HCT116 (cell line): ENCODE measurements at regions not wholly inside any gene's neighbourhood (a gene's known extent, or its start where the extent isn't known, plus 50 kb on each side); places are given as distances from the start of the nearest gene placed in this dataset.

Experiments used
- ATAC-seq: fragments of 200-7000 bp; cut with Tn5 transposase; 2 replicates; pipeline ENCODE4 v1.9.1; 2020; ENCODE audit warnings: mild to moderate bottlenecking, moderate library complexity
- BruUV-seq: library from RNA; stranded (reverse); fragments of 400-500 nt; replicated peaks from 2 replicates; lab custom pipeline; 2021; lab: Mats Ljungman, UMichigan
- CTCF ChIA-PET: fragments of 300-600 bp; sonication (Branson Sonifier 250); formaldehyde crosslinking; loops from one replicate; lab custom pipeline; 2021; ENCODE audit warnings: antibody characterized with exemption; lab: Charles Lee
- POLR2A ChIA-PET: fragments of 300-600, 350-600 bp; sonication (Branson Sonifier 250); formaldehyde crosslinking; loops from one replicate; lab custom pipeline; 2021; ENCODE audit warnings: antibody characterized with exemption; lab: Charles Lee
- RAD21 ChIA-PET, 2 experiments: fragments of 300-600 bp; sonication (Branson Sonifier 250); formaldehyde crosslinking; loops; one replicate each; lab custom pipeline; 2023; ENCODE audit warnings: low total read pairs in 2 of 2; ENCODE audit not compliant: uncharacterized antibody in 2 of 2, unreplicated experiment in 2 of 2, low non-redundant PET in 1 of 2; lab: Charles Lee
- DNase-seq: peaks from one replicate; pipeline ENCODE4 v3.0.0-alpha.2; 2010; ENCODE audit warnings: low read depth, low spot score
- H2AFZ ChIP-seq: fragments of 200-600 bp; shearing (Covaris generic), sonication (generic); 2 replicates; pipeline ENCODE4 v1.6.1; 2017; ENCODE audit warnings: low read depth, mixed run types, mixed read lengths, antibody characterized with exemption, low read length; ENCODE audit not compliant: poor library complexity, severe bottlenecking
- H3K27ac ChIP-seq: 2 replicates; pipeline ENCODE4 v1.5.1; 2012; ENCODE audit warnings: low read depth, low read length
- H3K27me3 ChIP-seq: fragments of 200-600 bp; sonication (generic); 2 replicates; pipeline ENCODE4 v1.6.1; 2016; ENCODE audit warnings: mixed run types, low read length, mixed read lengths; ENCODE audit not compliant: insufficient read depth
- H3K36me3 ChIP-seq, 2 experiments: fragments of 200-500 bp in 1 of 2; fragments of 200-600 bp in 1 of 2; sonication (Bioruptor generic) in 1 of 2; sonication (generic) in 1 of 2; 2 replicates each; pipeline versions ENCODE4 v1.5.1 to v1.6.1; 2014 to 2016; ENCODE audit warnings: low read length in 2 of 2, inconsistent platforms in 1 of 2, mixed read lengths in 1 of 2, mixed run types in 1 of 2; ENCODE audit not compliant: insufficient read depth in 2 of 2, control insufficient read depth in 1 of 2
- H3K4me1 ChIP-seq, 2 experiments: fragments of 200-600 bp in 1 of 2; sonication (generic) in 1 of 2; 2 replicates each; pipeline versions ENCODE4 v1.5.1 to v1.6.1; 2012 to 2017; ENCODE audit warnings: low read length in 2 of 2, inconsistent platforms in 1 of 2, mild to moderate bottlenecking in 1 of 2, mixed read lengths in 1 of 2, mixed run types in 1 of 2, moderate library complexity in 1 of 2; ENCODE audit not compliant: insufficient read depth in 2 of 2, control insufficient read depth in 1 of 2
- H3K4me2 ChIP-seq: fragments of 200-600 bp; sonication (generic); 2 replicates; pipeline ENCODE4 v1.6.1; 2017; ENCODE audit warnings: mixed run types, low read length, mixed read lengths
- H3K4me3 ChIP-seq, 2 experiments: fragments of 200-600 bp in 1 of 2; sonication (generic) in 1 of 2; replicated peaks in 1 of 2; 2 replicates each; pipeline ENCODE4 v1.5.1; 2011 to 2016; ENCODE audit warnings: low read length in 2 of 2, control low read depth in 1 of 2, low read depth in 1 of 2, mild to moderate bottlenecking in 1 of 2, mixed read lengths in 1 of 2, mixed run types in 1 of 2
- H3K79me2 ChIP-seq: fragments of 200-600 bp; sonication (generic); 2 replicates; pipeline ENCODE4 v1.6.1; 2017; ENCODE audit warnings: mild to moderate bottlenecking, mixed run types, low read length, moderate library complexity, mixed read lengths; ENCODE audit not compliant: insufficient read depth
- H3K9ac ChIP-seq: fragments of 200-600 bp; sonication (generic); 2 replicates; pipeline ENCODE4 v1.6.1; 2016; ENCODE audit warnings: low read length, mixed read lengths
- H3K9me2 ChIP-seq: fragments of 200-600 bp; sonication (generic), shearing (Covaris generic); 2 replicates; pipeline ENCODE4 v1.6.1; 2017; ENCODE audit warnings: mixed run types, mild to moderate bottlenecking, moderate library complexity; ENCODE audit not compliant: insufficient read depth
- H3K9me3 ChIP-seq, 2 experiments: fragments of 200-500 bp in 1 of 2; fragments of 200-600 bp in 1 of 2; sonication (Bioruptor generic) in 1 of 2; sonication (generic) in 1 of 2; 2 replicates each; pipeline ENCODE4 v1.6.1; 2014 to 2017; ENCODE audit warnings: low read length in 2 of 2, mixed read lengths in 2 of 2, inconsistent platforms in 1 of 2, low read depth in 1 of 2, mild to moderate bottlenecking in 1 of 2, mixed run types in 1 of 2, moderate library complexity in 1 of 2; ENCODE audit not compliant: control insufficient read depth in 1 of 2, insufficient read depth in 1 of 2
- H4K20me1 ChIP-seq: fragments of 200-600 bp; sonication (generic), shearing (Covaris generic); 2 replicates; pipeline ENCODE4 v1.6.1; 2017; ENCODE audit warnings: mixed run types, mild to moderate bottlenecking, moderate library complexity; ENCODE audit not compliant: insufficient read depth
- EZH2phosphoT487 ChIP-seq: fragments of 200-600 bp; IDR thresholded peaks from 2 replicates; pipeline ENCODE4 v1.6.1; 2018; ENCODE audit warnings: antibody characterized with exemption, borderline replicate concordance
- FOSL1 ChIP-seq: IDR thresholded peaks from 2 replicates; pipeline ENCODE4 v1.6.1; 2012; ENCODE audit warnings: low read depth
- POLR2AphosphoS5 ChIP-seq: IDR thresholded peaks from 2 replicates; pipeline ENCODE4 v1.6.1; 2011; ENCODE audit warnings: mild to moderate bottlenecking, low read depth, low read length, moderate library complexity
- RAD21 ChIP-seq: IDR thresholded peaks from 2 replicates; pipeline ENCODE4 v1.6.1; 2012; ENCODE audit warnings: low read depth, mild to moderate bottlenecking
- SRF ChIP-seq: IDR thresholded peaks from 2 replicates; pipeline ENCODE4 v1.6.1; 2012; ENCODE audit warnings: low read depth
- ZFX ChIP-seq: fragments of 450-650 bp; IDR thresholded peaks from 2 replicates; pipeline ENCODE4 v1.6.1; 2017
- intact Hi-C: fragments of 100-400 bp; cut with micrococcal nuclease; formaldehyde crosslinking; loops from 2 replicates; pipeline ENCODE4 v1.10.0; 2022
- TF ChIP-seq, protein P1 (sequence below), 3 experiments: fragments of 200-600 bp in 1 of 3; sonication (generic) in 1 of 3; IDR thresholded peaks in 2 of 3; conservative IDR thresholded peaks in 1 of 3; 2 replicates each; pipeline ENCODE4 v1.5.1; 2012 to 2017; ENCODE audit warnings: low read depth in 2 of 3, low read length in 2 of 3, antibody characterized with exemption in 1 of 3, borderline replicate concordance in 1 of 3, control low read depth in 1 of 3, mild to moderate bottlenecking in 1 of 3, mixed read lengths in 1 of 3, mixed run types in 1 of 3, moderate library complexity in 1 of 3; ENCODE audit not compliant: insufficient read depth in 1 of 3
- TF ChIP-seq, protein P2 (sequence below): IDR thresholded peaks from 2 replicates; pipeline ENCODE4 v1.6.1; 2011; ENCODE audit warnings: mild to moderate bottlenecking, low read length, moderate library complexity; ENCODE audit not compliant: insufficient replicate concordance; ENCODE audit errors: extremely low read depth

DNA sequence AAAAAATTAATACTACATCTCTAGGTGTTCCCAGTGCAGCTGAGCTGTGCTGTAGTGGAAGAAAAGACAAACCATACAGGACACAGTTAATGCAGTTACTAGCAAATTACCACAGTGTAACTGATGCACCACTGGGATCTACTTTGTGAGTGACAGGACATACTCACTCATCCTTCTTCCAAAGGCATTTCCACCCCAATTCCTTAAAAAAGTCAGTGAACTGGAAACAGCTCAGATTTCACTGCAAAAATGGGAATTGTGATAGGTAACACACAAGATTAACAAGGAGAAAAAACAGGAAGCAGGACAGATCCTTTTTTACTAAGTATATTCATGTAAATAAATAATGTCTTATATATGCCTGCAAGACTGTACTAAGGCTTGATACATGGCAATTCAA, 109.6 kb downstream of the DMAC1 start:
- Histone ChIP-seq H3K9ac (no peak overlapping the region), H3K9me3 (no peaks in the 10 kb centered on the region), H3K4me2 (no peak overlapping the region), H3K4me3 (no peak overlapping the region), H2AFZ (no peak overlapping the region), H3K79me2 (no peaks in the 10 kb centered on the region), H3K27me3 (no peaks in the 10 kb centered on the region), H3K36me3 (no peaks in the 10 kb centered on the region), H4K20me1 (no peaks in the 10 kb centered on the region), H3K27ac (no peak overlapping the region), H3K4me1 (no peaks in the 10 kb centered on the region), H3K9me2 (no peaks in the 10 kb centered on the region)
- no peak for DNase-seq
- intact Hi-C loops: no loop called here
- no peak for ATAC-seq
- TF ChIP-seq FOSL1: no peak
- TF ChIP-seq, protein P1, sequence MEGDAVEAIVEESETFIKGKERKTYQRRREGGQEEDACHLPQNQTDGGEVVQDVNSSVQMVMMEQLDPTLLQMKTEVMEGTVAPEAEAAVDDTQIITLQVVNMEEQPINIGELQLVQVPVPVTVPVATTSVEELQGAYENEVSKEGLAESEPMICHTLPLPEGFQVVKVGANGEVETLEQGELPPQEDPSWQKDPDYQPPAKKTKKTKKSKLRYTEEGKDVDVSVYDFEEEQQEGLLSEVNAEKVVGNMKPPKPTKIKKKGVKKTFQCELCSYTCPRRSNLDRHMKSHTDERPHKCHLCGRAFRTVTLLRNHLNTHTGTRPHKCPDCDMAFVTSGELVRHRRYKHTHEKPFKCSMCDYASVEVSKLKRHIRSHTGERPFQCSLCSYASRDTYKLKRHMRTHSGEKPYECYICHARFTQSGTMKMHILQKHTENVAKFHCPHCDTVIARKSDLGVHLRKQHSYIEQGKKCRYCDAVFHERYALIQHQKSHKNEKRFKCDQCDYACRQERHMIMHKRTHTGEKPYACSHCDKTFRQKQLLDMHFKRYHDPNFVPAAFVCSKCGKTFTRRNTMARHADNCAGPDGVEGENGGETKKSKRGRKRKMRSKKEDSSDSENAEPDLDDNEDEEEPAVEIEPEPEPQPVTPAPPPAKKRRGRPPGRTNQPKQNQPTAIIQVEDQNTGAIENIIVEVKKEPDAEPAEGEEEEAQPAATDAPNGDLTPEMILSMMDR (IDR thresholded peaks at IDR 0.05 in 2 of 3, conservative IDR thresholded peaks at IDR 0.05 in 1 of 3; ENCODE audit: borderline replicate concordance in 1 of 3, insufficient read depth in 1 of 3, low read depth in 2 of 3, low read length in 2 of 3): no peak
- no peak for TF ChIP-seq POLR2AphosphoS5
- TF ChIP-seq, protein P2, sequence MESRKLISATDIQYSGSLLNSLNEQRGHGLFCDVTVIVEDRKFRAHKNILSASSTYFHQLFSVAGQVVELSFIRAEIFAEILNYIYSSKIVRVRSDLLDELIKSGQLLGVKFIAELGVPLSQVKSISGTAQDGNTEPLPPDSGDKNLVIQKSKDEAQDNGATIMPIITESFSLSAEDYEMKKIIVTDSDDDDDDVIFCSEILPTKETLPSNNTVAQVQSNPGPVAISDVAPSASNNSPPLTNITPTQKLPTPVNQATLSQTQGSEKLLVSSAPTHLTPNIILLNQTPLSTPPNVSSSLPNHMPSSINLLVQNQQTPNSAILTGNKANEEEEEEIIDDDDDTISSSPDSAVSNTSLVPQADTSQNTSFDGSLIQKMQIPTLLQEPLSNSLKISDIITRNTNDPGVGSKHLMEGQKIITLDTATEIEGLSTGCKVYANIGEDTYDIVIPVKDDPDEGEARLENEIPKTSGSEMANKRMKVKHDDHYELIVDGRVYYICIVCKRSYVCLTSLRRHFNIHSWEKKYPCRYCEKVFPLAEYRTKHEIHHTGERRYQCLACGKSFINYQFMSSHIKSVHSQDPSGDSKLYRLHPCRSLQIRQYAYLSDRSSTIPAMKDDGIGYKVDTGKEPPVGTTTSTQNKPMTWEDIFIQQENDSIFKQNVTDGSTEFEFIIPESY: no peak
- TF ChIP-seq EZH2phosphoT487: no peak
- no peak for TF ChIP-seq SRF
- TF ChIP-seq ZFX: no peak
- no peak for TF ChIP-seq RAD21
- no TSS peak for BruUV-seq
- ChIA-PET POLR2A (no interaction called here), CTCF (no interaction called here), RAD21 (no interaction called here)
